DOHH2 (cell line): ENCODE measurements at regions not wholly inside any gene's neighbourhood (a gene's known extent, or its start where the extent isn't known, plus 50 kb on each side); places are given as distances from the start of the nearest gene placed in this dataset.

Source experiments
- CTCF ChIP-seq: fragments of 200-600 bp; sonication (generic); IDR thresholded peaks from one replicate; pipeline ENCODE4 v1.5.1; 2014; ENCODE audit warnings: antibody characterized with exemption, mild to moderate bottlenecking, low read depth, low read length; ENCODE audit not compliant: poor library complexity, severe bottlenecking
- EZH2phosphoT487 ChIP-seq: fragments of 200-600 bp; sonication (generic); IDR thresholded peaks from 2 replicates; pipeline ENCODE4 v1.6.1; 2017; ENCODE audit warnings: borderline replicate concordance, mild to moderate bottlenecking, antibody characterized with exemption, low read length, moderate library complexity, mixed read lengths

- TF ChIP-seq CTCF: no peak
- TF ChIP-seq EZH2phosphoT487: no peak
Measured at GRCh38 chr10:58993480-58994221, 182.8 kb upstream of the PHYHIPL start.
